ENCODE measurements at regions not wholly inside any gene's neighbourhood (a gene's known extent, or its start where the extent isn't known, plus 50 kb on each side); places are given as distances from the start of the nearest gene placed in this dataset.

DNA sequence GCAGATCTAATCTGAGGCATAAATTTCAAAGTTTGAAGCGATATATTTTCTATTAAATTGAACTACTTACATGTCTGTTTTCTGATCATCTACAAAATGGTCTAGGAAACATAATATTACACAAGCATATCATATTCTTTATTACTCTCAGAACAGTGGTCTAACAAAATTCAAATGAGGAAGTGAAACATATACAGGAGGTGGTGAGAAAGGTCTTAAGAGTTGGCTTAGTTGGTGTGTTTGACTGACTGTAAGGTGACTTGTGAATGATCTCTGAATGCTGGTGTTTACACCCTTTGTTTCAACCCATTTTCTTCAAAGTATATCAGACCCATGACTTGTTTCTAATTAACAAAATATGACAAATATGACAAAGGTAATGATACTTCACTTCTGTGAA is 1156.8 kb downstream of the SLC16A7 start:
- TF ChIP-seq, protein P1, sequence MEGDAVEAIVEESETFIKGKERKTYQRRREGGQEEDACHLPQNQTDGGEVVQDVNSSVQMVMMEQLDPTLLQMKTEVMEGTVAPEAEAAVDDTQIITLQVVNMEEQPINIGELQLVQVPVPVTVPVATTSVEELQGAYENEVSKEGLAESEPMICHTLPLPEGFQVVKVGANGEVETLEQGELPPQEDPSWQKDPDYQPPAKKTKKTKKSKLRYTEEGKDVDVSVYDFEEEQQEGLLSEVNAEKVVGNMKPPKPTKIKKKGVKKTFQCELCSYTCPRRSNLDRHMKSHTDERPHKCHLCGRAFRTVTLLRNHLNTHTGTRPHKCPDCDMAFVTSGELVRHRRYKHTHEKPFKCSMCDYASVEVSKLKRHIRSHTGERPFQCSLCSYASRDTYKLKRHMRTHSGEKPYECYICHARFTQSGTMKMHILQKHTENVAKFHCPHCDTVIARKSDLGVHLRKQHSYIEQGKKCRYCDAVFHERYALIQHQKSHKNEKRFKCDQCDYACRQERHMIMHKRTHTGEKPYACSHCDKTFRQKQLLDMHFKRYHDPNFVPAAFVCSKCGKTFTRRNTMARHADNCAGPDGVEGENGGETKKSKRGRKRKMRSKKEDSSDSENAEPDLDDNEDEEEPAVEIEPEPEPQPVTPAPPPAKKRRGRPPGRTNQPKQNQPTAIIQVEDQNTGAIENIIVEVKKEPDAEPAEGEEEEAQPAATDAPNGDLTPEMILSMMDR (IDR thresholded peaks at IDR 0.05; ENCODE audit: low read depth, low read length, poor library complexity, severe bottlenecking) = no peak
- TF ChIP-seq EZH2phosphoT487 (IDR thresholded peaks at IDR 0.05; ENCODE audit: borderline replicate concordance, low read length) = no peak

All from DOHH2 (cell line).